ENCODE measurements at regions not wholly inside any gene's neighbourhood (a gene's known extent, or its start where the extent isn't known, plus 50 kb on each side); places are given as distances from the start of the nearest gene placed in this dataset.

- TF ChIP-seq EZH2phosphoT487 (IDR thresholded peaks at IDR 0.05; ENCODE audit: low read depth) = no peak
- no peak overlapping the region for H2AFZ ChIP-seq (ENCODE audit: low read depth, low read length)
- H3K9ac ChIP-seq (ENCODE audit: low read length) = no peak overlapping the region
- no peaks in the 10 kb centered on the region for H3K9me3 ChIP-seq (ENCODE audit: insufficient read depth, low read length)
- no peaks in the 10 kb centered on the region for H4K20me1 ChIP-seq (ENCODE audit: insufficient read depth, low read length)
- H3K27me3 ChIP-seq (ENCODE audit: low read depth, low read length) = no peaks in the 10 kb centered on the region
- H3K27ac ChIP-seq (ENCODE audit: low read length) = no peak overlapping the region
- H3K4me3 ChIP-seq (ENCODE audit: low read length) = no peak overlapping the region
- no peaks in the 10 kb centered on the region for H3K79me2 ChIP-seq (ENCODE audit: low read length)
- no peaks in the 10 kb centered on the region for H3K4me1 ChIP-seq (ENCODE audit: low read length)
- no peaks in the 10 kb centered on the region for H3K36me3 ChIP-seq (replicated peaks; ENCODE audit: low read depth, low read length)
- no peak overlapping the region for H3K4me2 ChIP-seq (ENCODE audit: low read length)
Measured at GRCh38 chr7:69342154-69342884, 256.0 kb upstream of the AUTS2 start.

- TF ChIP-seq CTCF (IDR thresholded peaks at IDR 0.05; ENCODE audit: low read depth, low read length) = no peak
- no peak for TF ChIP-seq EZH2phosphoT487 (IDR thresholded peaks at IDR 0.05; ENCODE audit: low read depth)
- H2AFZ ChIP-seq (ENCODE audit: low read depth, low read length) = no peak overlapping the region
- H3K27ac ChIP-seq (ENCODE audit: low read length) = no peak overlapping the region
- no peak overlapping the region for H3K9ac ChIP-seq (ENCODE audit: low read length)
- no peaks in the 10 kb centered on the region for H4K20me1 ChIP-seq (ENCODE audit: insufficient read depth, low read length)
- H3K4me2 ChIP-seq (ENCODE audit: low read length) = no peak overlapping the region
- H3K4me1 ChIP-seq (ENCODE audit: low read length) = no peaks in the 10 kb centered on the region
- no peaks in the 10 kb centered on the region for H3K36me3 ChIP-seq (replicated peaks; ENCODE audit: low read depth, low read length)
- H3K79me2 ChIP-seq (ENCODE audit: low read length) = no peaks in the 10 kb centered on the region
- no peak overlapping the region for H3K4me3 ChIP-seq (ENCODE audit: low read length)
- H3K27me3 ChIP-seq (ENCODE audit: low read depth, low read length) = no peaks in the 10 kb centered on the region
- H3K9me3 ChIP-seq (ENCODE audit: insufficient read depth, low read length) = no peaks in the 10 kb centered on the region
Measured at GRCh38 chr7:69349291-69349690, 249.0 kb upstream of the AUTS2 start.

GRCh38 chr7:69358163-69358821, 240.0 kb upstream of the AUTS2 start:
- H3K79me2 ChIP-seq (ENCODE audit: low read length) = no peaks in the 10 kb centered on the region
- H3K27ac ChIP-seq (ENCODE audit: low read length) = no peak overlapping the region
- TF ChIP-seq CTCF (IDR thresholded peaks at IDR 0.05; ENCODE audit: low read depth, low read length) = no peak
- TF ChIP-seq EZH2phosphoT487 (IDR thresholded peaks at IDR 0.05; ENCODE audit: low read depth) = no peak
- H2AFZ ChIP-seq (ENCODE audit: low read depth, low read length) = no peak overlapping the region
- H3K4me3 ChIP-seq (ENCODE audit: low read length) = no peak overlapping the region
- no peaks in the 10 kb centered on the region for H3K27me3 ChIP-seq (ENCODE audit: low read depth, low read length)
- no peaks in the 10 kb centered on the region for H3K36me3 ChIP-seq (replicated peaks; ENCODE audit: low read depth, low read length)
- no peak overlapping the region for H3K9ac ChIP-seq (ENCODE audit: low read length)
- H3K4me1 ChIP-seq (ENCODE audit: low read length) = no peaks in the 10 kb centered on the region
- H3K4me2 ChIP-seq (ENCODE audit: low read length) = no peak overlapping the region
- no peaks in the 10 kb centered on the region for H3K9me3 ChIP-seq (ENCODE audit: insufficient read depth, low read length)
- H4K20me1 ChIP-seq (ENCODE audit: insufficient read depth, low read length) = no peaks in the 10 kb centered on the region

- H2AFZ ChIP-seq (ENCODE audit: low read depth, low read length) = no peak overlapping the region
- H3K27me3 ChIP-seq (ENCODE audit: low read depth, low read length) = no peaks in the 10 kb centered on the region
- no peak overlapping the region for H3K4me3 ChIP-seq (ENCODE audit: low read length)
- no peak overlapping the region for H3K9ac ChIP-seq (ENCODE audit: low read length)
- no peaks in the 10 kb centered on the region for H4K20me1 ChIP-seq (ENCODE audit: insufficient read depth, low read length)
- H3K36me3 ChIP-seq (replicated peaks; ENCODE audit: low read depth, low read length) = no peaks in the 10 kb centered on the region
- no peak overlapping the region for H3K4me2 ChIP-seq (ENCODE audit: low read length)
- no peaks in the 10 kb centered on the region for H3K4me1 ChIP-seq (ENCODE audit: low read length)
- H3K27ac ChIP-seq (ENCODE audit: low read length) = no peak overlapping the region
- TF ChIP-seq EZH2phosphoT487 (IDR thresholded peaks at IDR 0.05; ENCODE audit: low read depth) (no peak), CTCF (IDR thresholded peaks at IDR 0.05; ENCODE audit: low read depth, low read length) (no peak)
- no peaks in the 10 kb centered on the region for H3K79me2 ChIP-seq (ENCODE audit: low read length)
- no peaks in the 10 kb centered on the region for H3K9me3 ChIP-seq (ENCODE audit: insufficient read depth, low read length)
Measured at GRCh38 chr7:69359003-69359700, 239.1 kb upstream of the AUTS2 start.

Data from OCI-LY3 (cell line).